A673 (cell line): ENCODE measurements at regions not wholly inside any gene's neighbourhood (a gene's known extent, or its start where the extent isn't known, plus 50 kb on each side); places are given as distances from the start of the nearest gene placed in this dataset.

ENCODE experiments used
- CTCF ChIP-seq: fragments of 300-800, 200-600 bp; sonication (generic); conservative IDR thresholded peaks from 2 replicates; pipeline ENCODE4 v1.5.1; 2017; ENCODE audit warnings: low read depth, mild to moderate bottlenecking, antibody characterized with exemption, low read length, moderate library complexity, mixed read lengths
- EZH2 ChIP-seq: fragments of 200-600 bp; sonication (generic); IDR thresholded peaks from 2 replicates; pipeline ENCODE4 v1.6.1; 2017; ENCODE audit warnings: borderline replicate concordance, low read depth, mild to moderate bottlenecking, mixed read lengths, antibody characterized with exemption, low read length; ENCODE audit not compliant: poor library complexity, severe bottlenecking

DNA sequence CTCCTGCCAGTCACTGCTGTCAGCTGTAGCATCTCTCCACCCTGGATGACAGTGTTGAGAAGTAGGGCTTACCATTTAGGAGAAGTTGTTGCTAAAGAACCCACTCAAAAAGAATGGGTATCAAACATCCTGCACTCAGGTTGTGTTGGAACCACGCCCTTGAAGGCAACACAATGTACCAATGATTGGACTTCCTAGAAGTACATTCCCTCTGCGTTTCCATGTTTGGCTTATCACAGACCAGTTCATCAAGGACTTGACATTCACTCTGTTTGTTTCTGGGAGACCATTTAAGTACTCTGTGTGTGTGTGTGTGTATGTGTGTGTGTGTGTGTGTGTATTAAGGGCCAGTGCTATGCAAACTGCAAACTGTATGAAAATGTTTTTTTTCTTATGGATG, 200.6 kb upstream of the GATB start:
- TF ChIP-seq CTCF, result no peak
- TF ChIP-seq EZH2, result no peak
